Colonic mucosa (tissue), 4 donors: ENCODE measurements at regions not wholly inside any gene's neighbourhood (a gene's known extent, or its start where the extent isn't known, plus 50 kb on each side); places are given as distances from the start of the nearest gene placed in this dataset.

Experiments
- DNase-seq: peaks from one replicate; pipeline ENCODE4 v3.0.0-alpha.2; 2020
- H3K27ac ChIP-seq: fragments of 200-600 bp; one replicate; pipeline ENCODE4 v1.8.0; 2021
- H3K27me3 ChIP-seq: fragments of 200-600 bp; one replicate; pipeline ENCODE4 v1.8.0; 2021
- H3K36me3 ChIP-seq: fragments of 200-600 bp; one replicate; pipeline ENCODE4 v1.8.0; 2021
- H3K4me1 ChIP-seq: fragments of 200-600 bp; one replicate; pipeline ENCODE4 v1.8.0; 2021; ENCODE audit warnings: mild to moderate bottlenecking
- H3K4me3 ChIP-seq: fragments of 200-600 bp; one replicate; pipeline ENCODE4 v1.8.0; 2021
- H3K9ac ChIP-seq, 2 donors: one replicate each; pipeline ENCODE4 v1.7.0; 2013; ENCODE audit warnings: control low read depth in 2 of 2, low read depth in 2 of 2, low read length in 2 of 2
- H3K9me3 ChIP-seq: fragments of 200-600 bp; one replicate; pipeline ENCODE4 v1.8.0; 2021
- CTCF ChIP-seq: fragments of 200-600 bp; IDR thresholded peaks from one replicate; pipeline ENCODE4 v1.8.0; 2022; ENCODE audit warnings: antibody characterized with exemption, mild to moderate bottlenecking
- intact Hi-C: fragments of 100-400 bp; cut with DNase I; formaldehyde crosslinking; loops from one replicate; pipeline ENCODE4 v1.14.1; 2022
- donor health status: healthy.
- donor health status: DM: no; HTN: no; CAD: no.
- donor health status: DM: no; HTN: no; CAD: no.

- Histone ChIP-seq H3K9ac (no peak overlapping the region), H3K4me1 (no peaks in the 10 kb centered on the region), H3K27me3 (no peaks in the 10 kb centered on the region), H3K36me3 (no peaks in the 10 kb centered on the region), H3K27ac (no peak overlapping the region), H3K9me3 (no peaks in the 10 kb centered on the region), H3K4me3 (no peak overlapping the region)
- intact Hi-C loops: no loop called here
- no peak for DNase-seq
- no peak for TF ChIP-seq CTCF
Observed at GRCh38 chr7:156124356-156124755, 312.1 kb upstream of the SHH start.

- intact Hi-C loops: no loop called here
- TF ChIP-seq CTCF: no peak
- Histone ChIP-seq H3K36me3 (no peaks in the 10 kb centered on the region), H3K9ac (no peak overlapping the region), H3K9me3 (no peaks in the 10 kb centered on the region), H3K4me1 (no peaks in the 10 kb centered on the region), H3K27ac (no peak overlapping the region), H3K27me3 (no peaks in the 10 kb centered on the region), H3K4me3 (no peak overlapping the region)
- no peak for DNase-seq
Observed at GRCh38 chr7:156123362-156123761, 311.1 kb upstream of the SHH start.

- Histone ChIP-seq H3K4me1 (no peaks in the 10 kb centered on the region), H3K27ac (no peak overlapping the region), H3K9me3 (no peaks in the 10 kb centered on the region), H3K27me3 (no peaks in the 10 kb centered on the region), H3K4me3 (no peak overlapping the region), H3K36me3 (no peaks in the 10 kb centered on the region), H3K9ac (no peak overlapping the region)
- DNase-seq: no peak
- TF ChIP-seq CTCF: no peak
- intact Hi-C loops: no loop called here
Observed at GRCh38 chr7:156122752-156123354, 310.6 kb upstream of the SHH start.

GRCh38 chr7:156121956-156122355 lies 309.7 kb upstream of the SHH start:
- no peaks in the 10 kb centered on the region for H3K27me3 ChIP-seq
- no peak for TF ChIP-seq CTCF
- H3K36me3 ChIP-seq: no peaks in the 10 kb centered on the region
- no peak overlapping the region for H3K27ac ChIP-seq
- H3K9me3 ChIP-seq: no peaks in the 10 kb centered on the region
- H3K4me3 ChIP-seq: no peak overlapping the region
- H3K9ac ChIP-seq: no peak overlapping the region
- no peak for DNase-seq
- no peaks in the 10 kb centered on the region for H3K4me1 ChIP-seq
- intact Hi-C loops: no loop called here

GRCh38 chr7:156121434-156121833 lies 309.2 kb upstream of the SHH start:
- intact Hi-C loops: no loop called here
- Histone ChIP-seq H3K9ac (no peak overlapping the region), H3K27me3 (no peaks in the 10 kb centered on the region), H3K4me3 (no peak overlapping the region), H3K4me1 (no peaks in the 10 kb centered on the region), H3K27ac (no peak overlapping the region), H3K9me3 (no peaks in the 10 kb centered on the region), H3K36me3 (no peaks in the 10 kb centered on the region)
- DNase-seq: no peak
- TF ChIP-seq CTCF: no peak
